ENCODE measurements at regions not wholly inside any gene's neighbourhood (a gene's known extent, or its start where the extent isn't known, plus 50 kb on each side); places are given as distances from the start of the nearest gene placed in this dataset.

DNA sequence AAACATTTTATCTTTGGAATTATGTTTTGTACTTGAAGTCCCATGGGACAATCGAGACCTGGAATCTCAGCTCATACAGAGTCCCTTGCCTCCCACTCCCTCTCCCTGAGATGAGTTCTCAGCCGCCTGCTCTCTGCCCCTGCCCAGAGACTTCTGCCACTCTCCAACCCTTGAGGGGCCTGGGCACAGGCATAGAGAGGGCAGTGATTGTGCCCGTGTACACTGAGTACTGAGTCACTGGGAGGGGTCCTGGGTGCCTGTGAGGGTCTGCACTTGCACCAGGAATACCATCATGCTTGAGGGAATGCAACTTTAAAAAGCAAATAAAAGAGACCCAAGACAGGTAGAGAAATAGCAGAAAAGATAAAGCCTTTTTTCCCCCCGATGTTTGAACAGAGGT lies 453.8 kb upstream of the HS3ST5 start:
- no peak for DNase-seq (ENCODE audit: low read depth in 2 of 2)

DNA sequence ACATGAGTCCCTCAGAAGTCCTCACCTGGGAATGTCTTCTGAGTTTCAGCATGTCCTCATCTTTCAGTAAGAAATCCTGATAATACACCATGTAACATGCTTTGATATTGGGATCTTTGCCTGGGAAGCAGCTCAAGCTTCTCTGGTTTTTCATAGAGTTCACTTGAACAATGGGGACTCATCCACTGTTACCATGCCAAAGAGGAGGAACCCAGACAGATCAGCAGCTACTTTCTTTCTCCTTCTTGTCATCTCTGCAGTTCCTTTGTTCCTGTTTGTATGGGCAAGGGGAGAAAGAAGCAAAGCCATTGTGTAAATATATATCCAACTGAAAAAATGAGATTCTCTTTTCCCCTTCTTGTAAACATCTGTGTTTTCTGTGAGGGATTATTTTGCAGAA lies 450.6 kb upstream of the HS3ST5 start:
- DNase-seq (ENCODE audit: low read depth in 2 of 2) = no peak

GRCh38 chr6:114785235-114786127 lies 442.7 kb upstream of the HS3ST5 start:
- DNase-seq (ENCODE audit: low read depth in 2 of 2) = no peak

- no peak for DNase-seq (ENCODE audit: low read depth in 2 of 2)
Measured at GRCh38 chr6:114783783-114784182, 441.0 kb upstream of the HS3ST5 start.

DNA sequence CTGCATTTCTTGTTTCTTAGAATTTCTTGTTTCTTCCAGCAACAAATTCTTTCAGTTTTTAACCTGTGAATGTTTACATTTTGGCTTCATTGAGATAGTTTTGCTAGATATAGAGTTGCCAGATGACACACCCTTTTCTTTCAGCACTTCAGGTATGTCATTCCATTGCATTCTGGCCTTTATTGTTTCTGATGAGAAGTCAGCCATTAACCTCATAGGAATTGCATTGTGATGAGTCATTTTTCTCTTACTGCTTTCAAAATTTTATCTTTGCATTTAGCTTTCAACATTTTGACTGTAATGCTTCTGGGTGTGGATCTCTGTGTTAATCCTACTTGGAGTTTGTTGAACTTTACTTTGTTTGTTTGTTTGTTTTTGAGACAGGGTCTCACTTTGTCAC lies 440.3 kb upstream of the HS3ST5 start:
- DNase-seq (ENCODE audit: low read depth in 2 of 2) = no peak

DNA sequence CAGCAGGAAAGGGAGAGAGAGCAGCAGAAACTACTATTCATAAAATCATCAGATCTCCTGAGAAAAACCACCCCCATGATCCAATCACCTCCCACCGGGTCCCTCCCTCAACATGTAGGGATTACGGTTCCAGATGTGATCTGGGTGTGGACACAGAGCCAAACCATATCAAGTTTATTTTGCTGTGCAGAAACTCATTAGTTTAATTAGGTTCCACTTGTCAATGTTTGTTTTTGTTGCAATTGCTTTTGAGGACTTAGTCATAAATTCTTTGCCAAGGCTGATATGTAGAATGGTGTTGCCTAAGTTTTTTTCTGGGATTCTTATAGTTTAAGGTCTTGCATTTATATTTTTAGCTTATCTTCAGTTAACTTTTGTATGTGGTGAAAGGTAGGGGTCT lies 422.0 kb upstream of the HS3ST5 start:
- DNase-seq (ENCODE audit: low read depth in 2 of 2) = no peak

DNA sequence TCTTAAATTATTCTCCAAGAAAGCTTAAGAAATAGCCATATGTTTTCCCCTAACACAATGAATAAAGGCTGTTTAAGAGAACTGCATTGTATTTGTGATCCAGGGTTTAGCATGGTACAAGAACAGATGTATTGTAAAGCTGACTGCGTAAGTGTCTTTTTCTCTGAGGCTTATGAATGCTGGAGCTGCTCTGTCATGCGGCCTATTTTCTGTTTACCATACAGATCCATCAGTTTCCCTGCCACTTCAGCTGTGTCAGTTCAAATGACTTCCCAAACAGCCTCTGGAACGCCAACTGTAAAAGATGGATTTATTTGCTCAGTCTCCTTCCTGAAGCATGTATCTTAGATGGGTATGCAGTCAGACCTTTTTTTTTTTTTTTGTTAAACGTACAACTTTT lies 419.3 kb upstream of the HS3ST5 start:
- no peak for DNase-seq (ENCODE audit: low read depth in 2 of 2)

DNA sequence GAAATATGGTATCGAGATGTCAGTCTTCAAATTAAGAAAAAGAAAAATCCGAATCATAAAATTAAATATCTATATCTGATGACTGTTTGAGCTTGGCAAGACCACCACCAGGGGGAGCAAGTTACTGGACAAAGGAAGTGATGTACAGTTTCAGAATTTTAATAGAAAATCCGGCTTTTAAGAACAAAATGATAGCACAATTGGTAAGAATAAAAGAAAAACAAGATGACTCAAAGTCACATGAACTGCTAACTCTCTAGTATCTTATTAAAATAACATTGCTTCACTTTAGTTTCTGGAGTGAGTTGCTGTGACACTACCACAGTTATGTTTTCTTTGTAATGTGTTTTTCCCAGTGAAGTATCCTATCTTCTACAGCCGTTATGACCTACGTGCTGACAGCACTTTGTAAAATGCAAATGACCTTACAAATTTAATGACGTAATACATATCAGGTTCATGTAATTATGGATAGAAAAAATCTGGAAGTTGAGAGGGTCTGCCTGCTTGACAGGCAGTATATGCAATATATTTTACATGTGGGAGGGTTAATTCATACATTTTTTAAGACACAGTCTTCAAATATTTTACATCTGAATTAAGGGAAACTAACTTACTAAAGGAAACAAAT lies 405.3 kb upstream of the HS3ST5 start:
- DNase-seq (ENCODE audit: low read depth in 2 of 2) = peak in 1 of 2 donors; percentile 0

DNA sequence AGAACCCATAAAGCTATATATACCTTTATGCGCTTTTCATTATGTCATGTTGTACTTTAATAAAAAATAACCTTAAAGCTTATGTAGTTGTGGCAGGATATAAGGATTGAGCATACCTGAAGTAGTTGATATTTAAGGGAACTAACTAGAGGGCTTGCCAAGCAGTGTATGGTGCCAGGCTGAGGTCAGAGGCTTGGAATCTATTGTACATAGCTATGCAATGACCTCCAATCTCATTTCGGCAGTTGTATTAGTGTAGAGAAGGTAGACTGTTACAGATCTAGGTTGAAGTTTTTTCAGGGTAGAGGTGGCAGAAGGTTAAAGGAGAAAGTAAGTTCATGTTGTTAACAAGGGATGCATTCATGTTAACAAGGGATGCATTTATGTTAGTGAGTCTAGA lies 397.7 kb upstream of the HS3ST5 start:
- DNase-seq (ENCODE audit: low read depth in 2 of 2) = no peak

- DNase-seq (ENCODE audit: low read depth in 2 of 2) = no peak
Measured at GRCh38 chr6:114739656-114740055, 396.8 kb upstream of the HS3ST5 start.

- DNase-seq (ENCODE audit: low read depth in 2 of 2) = no peak
Measured at GRCh38 chr6:114735025-114735735, 392.4 kb upstream of the HS3ST5 start.

DNA sequence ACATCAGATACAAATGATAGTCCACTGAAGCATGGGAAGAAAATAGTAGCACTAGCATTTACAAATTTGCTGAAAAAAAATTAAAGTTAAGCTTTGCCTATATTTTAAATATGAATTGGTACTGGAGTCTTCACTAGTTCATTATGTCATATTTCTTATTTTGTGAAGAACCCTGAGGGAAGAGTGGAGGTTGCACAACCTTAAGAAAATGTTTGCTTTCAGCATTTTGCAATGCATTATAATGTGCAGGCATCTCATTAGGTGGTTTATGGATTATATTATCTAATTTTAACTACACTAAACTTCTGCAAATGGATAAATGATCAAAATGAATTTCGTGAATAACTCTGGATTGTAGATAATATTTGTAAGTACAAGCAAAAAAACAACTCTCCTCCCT lies 390.8 kb upstream of the HS3ST5 start:
- no peak for DNase-seq (ENCODE audit: low read depth in 2 of 2)

DNA sequence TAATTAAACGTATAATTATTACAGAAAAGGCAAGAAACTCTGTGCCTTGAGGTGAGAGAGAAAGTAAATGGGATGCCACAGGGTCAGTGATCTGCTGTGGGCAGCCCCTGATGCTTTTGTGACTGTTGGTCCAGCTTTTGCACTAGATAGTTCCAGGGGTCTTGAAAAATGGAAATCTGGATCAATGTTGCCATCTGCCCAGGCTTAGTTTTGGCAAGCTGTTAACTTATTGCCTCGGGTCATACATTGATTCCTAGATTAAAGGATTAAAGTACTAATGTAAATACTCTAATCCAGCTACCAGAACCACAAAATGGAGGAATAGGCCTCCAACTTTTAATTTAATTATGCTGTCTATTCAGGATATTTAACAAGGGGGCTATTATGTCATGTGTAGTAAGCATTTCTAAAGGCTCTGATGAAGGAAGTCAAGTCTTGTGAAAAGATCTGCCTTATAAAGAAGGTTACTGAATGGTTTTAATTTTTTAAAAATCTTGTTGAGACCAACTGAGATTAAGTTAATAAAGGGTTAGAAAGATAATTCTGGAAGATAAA lies 376.0 kb upstream of the HS3ST5 start:
- DNase-seq (ENCODE audit: low read depth in 2 of 2) = no peak

- DNase-seq (ENCODE audit: low read depth in 2 of 2) = no peak
Measured at GRCh38 chr6:114718186-114718585, 375.4 kb upstream of the HS3ST5 start.

DNA sequence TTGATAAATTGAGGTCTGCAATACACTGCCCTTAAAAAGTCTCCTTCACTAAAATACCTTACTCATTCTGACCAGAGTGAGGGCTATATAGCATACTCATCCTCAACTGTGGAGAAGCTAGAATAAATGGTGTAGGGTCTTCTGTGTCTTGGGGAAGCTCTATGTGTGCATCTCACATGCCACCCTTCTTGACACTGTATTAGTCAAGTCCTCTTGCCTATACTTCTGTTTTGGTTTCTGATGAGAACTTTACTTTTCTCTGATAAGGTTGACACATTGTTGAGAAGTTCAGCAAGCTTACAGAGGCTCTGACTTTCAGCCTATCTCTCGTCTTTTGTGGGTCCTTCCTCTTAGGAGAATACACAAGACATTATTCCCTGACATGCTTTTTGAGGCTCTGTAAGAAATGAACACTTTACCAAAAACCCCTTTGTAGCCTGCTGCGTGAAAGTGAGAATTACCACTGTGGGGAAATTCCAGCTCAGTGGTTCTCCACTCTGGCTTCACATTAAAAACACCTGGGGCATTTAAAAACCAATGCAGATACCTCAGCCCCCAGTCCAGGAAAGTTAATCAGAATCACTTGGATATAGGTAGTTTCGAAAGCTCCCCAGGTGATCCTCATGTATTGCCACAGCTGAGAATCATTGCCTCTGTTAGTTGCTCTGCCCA lies 372.1 kb upstream of the HS3ST5 start:
- DNase-seq (ENCODE audit: low read depth in 2 of 2) = no peak

GRCh38 chr6:114713690-114714089 lies 370.9 kb upstream of the HS3ST5 start:
- no peak for DNase-seq (ENCODE audit: low read depth in 2 of 2)

- no peak for DNase-seq (ENCODE audit: low read depth in 2 of 2)
Measured at GRCh38 chr6:114712129-114712662, 369.4 kb upstream of the HS3ST5 start.

DNA sequence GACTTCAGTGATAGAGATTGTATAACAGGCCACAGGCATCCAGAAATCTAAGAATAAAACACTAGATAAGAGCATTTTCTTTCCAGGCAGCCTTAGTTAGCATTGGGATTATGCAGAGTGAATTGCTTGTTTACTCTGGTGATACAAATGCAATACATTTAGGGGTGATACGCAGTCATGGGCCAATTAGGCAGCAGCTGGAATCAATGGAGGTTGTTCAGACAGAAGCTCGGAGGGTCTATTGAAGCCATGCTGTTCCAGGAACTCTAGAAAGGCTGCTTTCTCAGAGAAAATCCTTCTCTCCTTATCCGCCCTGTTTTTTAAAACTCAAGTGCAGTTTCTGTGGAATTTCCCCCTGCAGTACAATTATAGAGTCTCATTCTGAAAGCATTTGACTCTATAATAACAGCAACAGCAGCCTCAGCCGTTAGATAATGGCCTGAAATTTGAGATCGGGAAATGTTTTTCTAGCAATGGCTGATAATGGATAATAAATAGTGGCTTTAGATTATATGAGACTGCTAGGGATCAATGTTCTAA lies 364.3 kb upstream of the HS3ST5 start:
- no peak for DNase-seq (ENCODE audit: low read depth in 2 of 2)

DNA sequence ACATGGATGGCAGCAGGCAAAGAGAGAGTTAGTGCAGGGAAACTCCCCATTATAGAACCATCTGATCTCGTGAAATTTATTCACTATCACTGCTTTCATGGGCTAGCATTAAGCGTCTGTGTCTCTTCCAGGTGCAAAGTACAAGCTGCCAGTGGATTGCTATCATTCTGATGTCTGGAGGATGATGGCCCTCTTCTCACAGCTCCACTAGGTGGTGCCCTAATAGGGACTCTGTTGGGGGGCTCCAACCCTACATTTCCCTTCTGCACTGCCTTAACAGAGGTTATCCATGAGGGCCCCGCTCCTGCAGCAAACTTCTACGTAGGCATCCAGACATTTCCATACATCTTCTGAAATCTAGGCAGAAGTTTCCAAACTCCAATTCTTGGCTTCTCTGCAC lies 347.8 kb upstream of the HS3ST5 start:
- DNase-seq (ENCODE audit: low read depth in 2 of 2) = no peak

GRCh38 chr6:114659513-114659912 lies 316.7 kb upstream of the HS3ST5 start:
- DNase-seq (ENCODE audit: low read depth in 2 of 2) = no peak

DNA sequence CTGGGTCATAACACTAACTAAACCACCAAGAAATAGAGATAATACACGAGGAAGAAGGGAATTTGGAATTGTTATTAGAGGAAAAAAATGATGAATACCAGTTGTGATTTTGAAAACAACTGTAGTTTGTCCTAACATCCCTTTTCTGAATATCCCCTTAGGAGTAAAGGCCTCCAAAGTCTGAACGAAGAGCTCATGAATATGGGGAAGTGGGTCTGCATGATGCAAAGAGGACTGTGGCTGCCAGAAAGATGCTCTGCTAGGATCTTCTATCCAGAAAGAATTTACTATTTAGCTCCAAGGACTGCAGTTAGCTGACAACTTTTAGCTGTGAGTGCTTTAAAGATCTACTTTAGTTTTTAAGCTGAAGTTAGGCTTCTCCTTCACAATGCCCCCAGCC lies 308.8 kb upstream of the HS3ST5 start:
- DNase-seq (ENCODE audit: low read depth in 2 of 2) = no peak
